DMS53 (cell line): ENCODE measurements at regions not wholly inside any gene's neighbourhood (a gene's known extent, or its start where the extent isn't known, plus 50 kb on each side); places are given as distances from the start of the nearest gene placed in this dataset.
A peak's percentile ranks its signal among the peaks of the same experiment; 100 is the strongest.
"Not testable (repeated sequence)": the region's sequence is repeated elsewhere in the genome, so short reads cannot be mapped to it uniquely, and the experiment has no call there.

Source experiments
- DNase-seq: peaks from one replicate; lab custom pipeline; 2025; lab: John Stamatoyannopoulos, UW

DNA sequence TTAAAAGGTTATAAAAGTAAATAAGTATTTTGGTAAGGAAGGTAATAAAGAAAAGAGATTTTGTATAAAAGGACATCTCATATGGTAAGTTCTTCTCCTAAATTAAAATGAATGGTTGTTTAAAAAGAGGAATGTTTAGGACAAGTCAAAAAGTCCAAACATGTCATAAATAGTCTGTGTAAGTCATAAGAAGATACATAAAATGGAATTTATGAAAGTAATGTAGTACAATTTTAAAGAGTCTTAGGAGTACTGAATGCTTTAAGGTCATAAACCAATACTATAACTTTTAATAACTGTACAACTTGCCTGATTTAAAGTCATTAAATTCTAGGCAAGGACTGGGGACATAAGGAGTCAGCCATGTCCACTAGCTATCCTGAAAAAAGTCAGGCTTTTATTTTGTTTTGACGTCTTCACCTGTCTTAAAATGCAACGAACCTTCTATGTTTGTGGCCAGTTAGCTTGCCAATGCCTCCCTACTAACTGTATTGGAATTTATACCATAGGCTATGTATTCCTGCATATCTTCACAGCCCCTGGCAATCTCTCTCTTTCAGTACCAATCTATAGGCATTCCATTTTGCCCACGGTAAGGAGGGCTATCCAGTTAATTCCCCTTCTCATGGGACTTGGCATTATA is 312.3 kb upstream of the LRRTM4 start:
- peak; percentile 41 for DNase-seq

DNA sequence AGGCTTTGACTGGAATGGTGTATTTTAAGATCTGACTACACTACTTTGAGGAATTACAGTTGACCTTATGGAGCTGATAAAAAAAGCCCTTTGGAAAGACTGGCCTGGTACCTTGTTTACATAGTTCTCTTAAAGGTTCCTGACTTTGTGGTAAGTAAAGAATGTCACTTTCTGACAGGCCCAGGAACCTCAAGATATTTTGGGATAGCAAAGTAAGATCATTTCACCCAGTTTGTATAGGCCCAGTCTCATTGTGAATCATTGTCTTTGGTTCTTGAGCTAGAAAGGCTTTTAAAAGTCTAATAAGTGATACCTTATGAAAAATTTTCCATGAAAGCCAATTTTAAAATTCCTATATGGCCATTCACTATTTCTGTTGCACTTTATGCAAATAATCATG is 316.3 kb upstream of the LRRTM4 start:
- DNase-seq: no peak

DNA sequence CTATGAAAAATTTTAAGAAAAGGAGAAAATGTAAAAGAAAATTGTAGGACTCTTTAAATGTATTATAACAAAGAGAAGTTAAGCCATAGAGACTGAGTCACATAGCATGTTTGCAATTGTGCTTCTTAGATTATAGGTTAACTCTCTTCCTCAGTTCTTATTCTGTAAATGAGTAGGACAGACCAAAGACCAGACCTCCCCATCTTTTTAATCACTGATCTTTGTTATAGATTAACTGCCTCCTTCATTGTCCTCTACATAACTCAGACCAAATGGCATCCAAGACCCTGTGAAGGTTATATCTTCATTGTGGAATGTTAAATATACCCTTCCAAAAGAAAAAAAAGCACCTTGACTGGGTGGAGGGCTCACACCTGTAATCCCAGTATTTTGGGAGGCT is 316.9 kb upstream of the LRRTM4 start:
- no peak for DNase-seq

DNA sequence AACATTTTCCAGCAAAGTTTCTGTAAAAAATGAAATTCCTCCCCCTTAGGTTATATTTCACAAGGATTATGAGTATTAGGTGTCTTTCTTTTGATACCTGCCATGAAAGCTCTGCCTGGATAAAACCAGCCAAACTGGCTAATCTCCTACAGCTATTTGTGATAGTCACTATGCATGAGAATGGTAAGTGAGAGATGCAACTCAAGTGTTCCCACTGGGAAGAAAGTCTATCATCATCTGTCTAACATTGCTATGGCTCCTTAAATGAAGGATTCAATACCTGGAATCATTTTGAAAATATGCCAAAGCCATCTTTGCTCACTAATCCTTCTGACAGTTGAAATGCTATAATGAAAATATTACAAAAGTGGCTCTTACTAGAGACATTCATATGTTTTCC is 339.9 kb upstream of the LRRTM4 start:
- peak; percentile 13 for DNase-seq

DNA sequence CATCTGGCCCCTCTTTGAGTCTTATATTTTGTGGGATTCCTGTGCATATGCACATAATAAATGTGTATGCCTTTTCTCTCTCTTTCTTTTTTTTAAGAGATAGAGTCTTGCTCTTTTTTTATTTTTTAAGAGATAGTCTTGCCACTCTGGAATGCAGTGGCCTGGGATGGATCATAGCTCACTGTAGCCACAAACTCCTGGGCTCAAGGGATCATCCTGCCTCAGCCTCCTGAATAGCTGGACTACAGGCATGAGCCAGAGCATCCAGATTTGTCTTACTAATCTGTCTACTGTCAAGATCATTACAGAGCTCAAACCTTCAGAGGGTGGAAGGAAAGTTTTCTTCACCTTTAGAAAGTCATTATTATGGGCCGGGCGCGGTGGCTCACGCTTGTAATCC is 342.2 kb upstream of the LRRTM4 start:
- DNase-seq: no peak

DNA sequence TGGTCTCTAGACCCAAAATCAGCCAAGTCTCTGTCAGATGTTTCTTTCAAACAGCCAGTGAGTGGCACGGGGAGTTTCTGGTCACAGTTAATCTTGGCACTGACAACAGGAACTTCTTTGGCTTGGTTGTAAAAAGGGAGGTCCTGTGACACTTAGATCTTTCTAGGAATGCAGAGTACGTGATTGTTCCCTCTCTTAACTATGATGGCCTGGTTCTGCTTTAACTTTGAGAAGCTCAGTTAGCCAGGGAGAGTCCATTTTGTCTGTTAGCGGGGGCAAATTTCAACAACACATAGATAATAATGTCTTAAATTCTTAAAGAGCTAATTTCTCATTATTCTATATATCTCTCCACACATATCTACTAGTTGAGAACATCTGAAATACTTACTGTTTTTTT is 344.5 kb upstream of the LRRTM4 start:
- no peak for DNase-seq

DNA sequence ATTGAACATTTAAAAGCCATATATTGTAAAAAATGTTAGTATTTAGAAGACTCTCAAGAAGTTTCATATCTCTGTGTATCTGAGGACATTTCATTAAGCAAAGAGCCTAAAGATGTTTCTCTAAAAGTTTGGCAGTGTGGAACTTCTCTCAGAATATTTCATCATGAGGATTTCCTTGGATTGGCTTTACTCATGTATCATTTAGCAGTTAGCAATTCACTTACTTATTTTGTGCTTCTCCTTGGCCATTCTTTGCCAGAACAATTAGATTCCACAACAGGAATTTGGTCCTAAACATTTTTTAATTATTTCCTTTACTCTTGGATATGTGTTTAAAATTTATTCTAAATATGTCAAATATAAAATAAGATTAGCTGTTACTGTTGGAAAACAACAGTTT is 345.0 kb upstream of the LRRTM4 start:
- no peak for DNase-seq

DNA sequence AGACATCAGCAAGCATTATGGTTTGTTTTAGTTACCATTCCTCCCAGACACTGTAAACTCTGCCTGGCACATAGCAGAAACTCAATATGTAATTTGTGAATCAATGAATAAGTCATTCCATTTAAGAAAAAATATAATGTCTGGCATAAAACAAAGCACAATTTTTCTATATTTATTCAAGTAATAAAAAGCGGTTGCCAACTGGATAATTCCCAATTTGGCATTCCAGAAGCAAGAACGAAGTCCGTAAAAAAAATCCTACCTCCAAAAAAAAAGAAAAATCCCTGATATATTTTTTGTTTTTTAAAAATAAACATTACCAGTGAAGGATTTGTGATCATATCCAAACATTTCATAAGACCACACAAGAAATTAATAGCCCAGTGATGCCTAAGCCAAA is 351.3 kb upstream of the LRRTM4 start:
- no peak for DNase-seq

DNA sequence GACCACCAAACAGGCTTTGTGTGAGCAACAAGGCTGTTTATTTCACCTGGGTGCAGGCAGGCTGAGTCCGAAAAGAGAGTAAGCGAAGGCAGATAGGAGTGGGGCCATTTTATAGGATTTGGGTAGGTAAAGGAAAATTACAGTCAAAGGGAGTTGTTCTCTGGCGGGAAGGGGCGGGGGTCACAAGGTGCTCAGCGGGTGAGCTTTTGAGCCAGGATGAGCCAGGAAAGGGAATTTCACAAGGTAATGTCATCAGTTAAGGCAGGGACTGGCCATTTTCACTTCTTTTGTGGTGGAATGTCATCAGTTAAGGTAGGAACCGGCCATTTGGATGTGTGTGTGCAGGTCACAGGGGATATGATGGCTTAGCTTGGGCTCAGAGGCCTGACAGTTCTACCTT is 378.0 kb upstream of the LRRTM4 start:
- DNase-seq: not testable (repeated sequence)

DNA sequence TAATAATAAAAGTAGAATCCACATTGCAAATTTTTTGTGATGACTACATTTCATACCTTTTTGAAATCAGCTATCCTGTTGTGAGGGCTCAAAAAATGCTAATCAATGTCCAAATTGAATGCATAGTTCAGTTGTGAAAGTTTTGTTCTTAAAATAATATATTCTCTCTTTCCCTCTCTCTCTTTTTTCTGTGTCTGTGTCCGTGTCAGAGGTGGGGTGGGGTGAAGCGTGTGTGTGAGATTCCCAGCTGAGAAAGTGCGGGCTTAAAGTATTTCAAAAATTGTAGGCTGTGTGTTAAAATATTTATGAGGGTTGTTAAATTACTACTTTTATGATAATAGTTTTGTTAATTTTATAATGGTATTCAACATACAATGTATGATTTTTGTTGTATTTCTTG is 388.0 kb upstream of the LRRTM4 start:
- no peak for DNase-seq

DNA sequence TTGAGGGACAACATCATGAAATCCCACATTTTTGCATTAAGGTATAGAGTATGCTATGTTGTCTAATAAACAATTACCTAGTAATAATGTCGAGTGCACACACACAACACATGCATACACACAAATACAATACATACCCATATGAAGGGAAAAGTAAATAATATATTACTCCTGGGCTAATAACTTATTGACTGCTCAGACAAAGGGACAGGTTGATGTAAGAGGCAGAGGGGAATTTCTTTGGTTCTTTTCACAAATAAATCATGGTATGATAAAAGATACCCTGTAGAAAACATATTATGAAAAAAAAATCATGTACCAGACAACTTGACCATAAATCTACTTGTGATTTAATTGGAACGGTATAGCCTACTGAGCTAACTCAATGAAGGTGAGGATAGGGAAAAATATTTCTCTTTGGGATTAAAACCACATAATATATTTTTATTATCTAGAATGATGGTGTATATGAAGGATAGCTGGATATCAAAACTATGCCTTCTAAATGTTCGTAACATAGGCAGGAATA is 398.7 kb upstream of the LRRTM4 start:
- no peak for DNase-seq

DNA sequence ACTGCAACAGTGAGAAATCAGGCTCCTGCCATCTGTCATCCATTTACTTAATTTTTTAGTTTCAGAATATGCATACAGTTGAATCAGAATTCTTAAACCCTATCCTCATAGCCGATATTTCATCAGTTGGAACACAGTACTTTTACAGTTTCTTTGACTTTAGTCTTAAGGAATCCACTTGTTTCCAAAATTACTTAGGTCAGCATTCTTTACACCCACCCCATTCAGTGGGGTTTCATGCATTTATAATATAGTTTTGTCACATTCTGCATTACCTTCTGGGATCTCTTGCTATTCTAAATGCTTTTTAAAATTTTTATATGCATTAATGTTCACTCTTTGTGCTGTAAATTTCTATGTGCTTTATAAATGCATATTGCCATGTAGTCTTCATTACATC is 400.4 kb upstream of the LRRTM4 start:
- no peak for DNase-seq

DNA sequence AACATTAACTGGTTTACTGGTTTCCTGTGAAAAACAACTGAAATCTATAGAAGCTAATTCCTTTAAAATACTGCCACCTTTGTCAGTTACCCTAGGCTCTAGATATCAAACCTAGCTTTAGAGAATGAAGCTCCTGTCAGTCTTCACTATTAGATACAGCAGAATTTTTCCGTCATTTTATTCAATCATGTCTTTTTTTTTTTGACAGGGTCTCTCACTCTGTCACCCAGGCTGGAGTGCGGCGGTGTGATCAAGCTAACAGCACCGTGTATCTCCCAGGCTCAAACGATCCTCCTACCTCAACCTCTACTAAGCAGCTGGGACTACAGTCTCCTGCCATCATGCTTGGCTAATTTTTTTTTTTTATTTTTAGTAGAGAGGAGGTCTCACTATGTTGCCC is 415.2 kb upstream of the LRRTM4 start:
- DNase-seq: no peak

DNA sequence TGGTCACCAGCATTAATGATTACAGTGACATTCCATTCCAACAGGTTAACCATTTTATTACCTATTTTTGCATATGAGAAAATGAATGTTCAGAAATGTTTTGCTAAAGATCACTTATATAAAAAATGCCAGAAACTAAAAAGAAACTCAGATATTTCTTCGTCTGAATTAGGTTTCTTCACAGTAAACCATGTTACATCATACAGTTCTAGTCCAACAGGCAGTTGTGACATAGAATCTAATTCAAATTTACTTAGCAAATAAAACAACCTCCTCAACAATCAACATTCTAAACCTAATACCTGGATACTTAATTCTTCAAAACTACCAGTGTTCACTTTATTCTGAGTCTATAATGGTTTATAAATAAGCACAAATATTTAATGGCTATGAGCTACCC is 416.3 kb upstream of the LRRTM4 start:
- DNase-seq: peak; percentile 9

DNA sequence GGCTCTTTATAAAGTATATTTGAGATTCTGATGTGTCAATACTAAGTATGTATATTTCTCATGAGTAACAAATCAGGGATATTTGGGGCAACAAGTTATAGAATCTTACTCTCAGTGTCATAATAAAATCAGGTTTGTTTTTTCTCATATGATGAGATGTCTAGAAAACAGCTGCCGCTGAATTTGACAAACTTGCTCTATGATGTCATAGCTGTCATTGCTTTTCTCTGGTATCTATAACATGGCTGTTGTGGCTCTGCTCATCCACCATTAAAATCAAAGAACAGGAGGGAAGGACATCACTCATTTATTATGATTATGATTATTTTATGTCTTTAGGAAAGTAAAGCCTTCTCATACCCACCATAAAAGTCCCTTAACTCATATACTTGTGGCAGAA is 417.2 kb upstream of the LRRTM4 start:
- DNase-seq: no peak

DNA sequence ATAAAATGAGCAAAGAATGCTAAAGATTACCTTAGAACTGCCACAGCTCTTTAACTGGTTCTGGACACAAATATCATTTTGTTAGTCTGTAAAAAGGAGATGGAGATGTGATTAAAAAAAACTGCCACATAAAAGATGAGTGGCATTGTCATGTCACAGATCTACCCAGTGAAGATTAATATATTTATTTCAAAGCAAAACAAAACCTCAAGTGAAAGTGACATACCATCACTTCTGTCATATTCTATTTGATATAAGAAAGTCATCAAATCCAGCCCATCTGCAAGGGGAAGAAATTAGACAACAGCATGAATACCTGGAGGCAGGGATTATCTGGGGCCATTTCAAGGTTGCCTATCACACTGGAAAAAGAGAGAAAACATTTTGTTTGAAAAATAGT is 417.6 kb upstream of the LRRTM4 start:
- DNase-seq: no peak

DNA sequence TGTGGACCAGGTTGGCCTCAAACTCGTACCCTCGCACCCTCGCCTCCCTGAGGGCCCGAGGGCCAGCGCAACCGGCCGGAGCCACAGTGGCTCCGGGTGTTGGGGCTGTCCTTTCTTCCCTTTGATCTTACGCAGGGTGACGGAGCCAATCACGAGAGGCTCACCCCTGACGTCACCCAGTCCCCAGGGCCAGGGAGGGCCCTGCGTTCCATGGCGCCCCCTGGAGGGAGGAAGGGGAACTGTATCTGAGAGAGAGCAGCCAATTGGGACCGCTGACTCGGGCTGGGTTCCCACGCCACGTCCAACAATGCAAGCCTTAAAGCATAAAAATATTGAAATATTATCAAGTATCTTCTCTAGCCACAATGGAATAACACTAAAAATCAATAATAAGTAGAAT is 432.8 kb upstream of the LRRTM4 start:
- no peak for DNase-seq

DNA sequence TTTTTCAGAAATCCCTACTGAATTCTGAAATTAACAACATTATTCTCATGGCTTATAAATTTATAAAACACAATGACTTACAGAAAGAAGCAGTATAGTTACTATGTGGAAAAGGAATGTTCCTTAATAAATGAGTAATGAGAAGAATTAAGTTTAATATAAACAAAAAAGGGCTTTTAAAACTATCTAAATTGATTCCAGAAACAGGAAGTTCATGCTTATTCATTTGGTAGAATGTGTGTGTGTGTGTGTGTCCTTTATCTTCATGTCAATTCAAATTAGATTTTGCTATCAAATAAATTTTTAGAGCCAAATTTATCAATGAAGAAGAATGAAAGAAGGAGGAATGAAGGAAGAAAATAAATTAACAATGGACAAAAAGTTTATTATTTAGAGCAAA is 440.8 kb upstream of the LRRTM4 start:
- no peak for DNase-seq

DNA sequence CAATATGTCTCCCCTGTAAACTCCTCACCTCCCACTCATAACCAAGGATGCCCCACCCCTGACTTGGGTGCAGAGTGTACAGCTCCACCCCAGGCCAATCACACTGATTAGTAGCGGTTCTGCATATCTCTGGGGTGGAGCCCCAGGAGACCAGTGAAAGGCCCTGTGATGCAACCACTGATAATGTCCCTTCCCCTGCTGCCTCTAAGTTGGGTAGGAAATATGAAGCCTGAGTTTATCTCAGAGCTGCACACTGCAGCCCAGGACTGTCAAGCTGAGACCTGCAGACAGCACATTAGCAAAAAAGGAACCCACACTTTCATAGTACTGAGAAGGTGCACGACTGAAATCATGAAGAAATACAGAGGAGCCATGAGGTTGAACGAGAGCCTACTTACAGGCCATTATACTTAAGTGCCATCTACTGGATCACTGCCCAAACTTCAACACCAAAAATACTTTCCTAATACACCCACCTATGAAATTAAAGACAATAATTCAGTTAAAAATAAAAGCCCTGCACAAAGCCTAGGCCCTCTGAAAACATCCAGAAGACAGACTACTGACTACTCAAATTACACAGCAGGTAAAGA is 455.4 kb upstream of the LRRTM4 start:
- peak; percentile 11 for DNase-seq

DNA sequence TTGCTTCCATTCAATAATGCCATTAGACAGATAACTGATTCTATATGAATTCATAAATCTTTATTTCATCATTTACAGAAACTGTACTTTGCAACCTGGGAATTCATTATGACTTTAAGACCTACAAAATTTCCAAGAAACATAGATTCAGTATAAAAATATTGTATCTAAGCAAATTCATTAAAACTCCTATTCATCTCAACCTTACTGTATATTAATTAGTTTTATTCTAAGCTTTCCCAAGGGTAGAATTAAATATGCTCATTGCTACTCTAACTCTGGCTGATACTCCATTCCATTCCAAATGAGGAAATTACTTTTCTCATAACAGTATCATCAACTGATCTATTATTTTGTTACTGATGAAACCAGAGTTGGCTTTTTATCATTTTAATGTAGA is 473.0 kb upstream of the LRRTM4 start:
- no peak for DNase-seq

DNA sequence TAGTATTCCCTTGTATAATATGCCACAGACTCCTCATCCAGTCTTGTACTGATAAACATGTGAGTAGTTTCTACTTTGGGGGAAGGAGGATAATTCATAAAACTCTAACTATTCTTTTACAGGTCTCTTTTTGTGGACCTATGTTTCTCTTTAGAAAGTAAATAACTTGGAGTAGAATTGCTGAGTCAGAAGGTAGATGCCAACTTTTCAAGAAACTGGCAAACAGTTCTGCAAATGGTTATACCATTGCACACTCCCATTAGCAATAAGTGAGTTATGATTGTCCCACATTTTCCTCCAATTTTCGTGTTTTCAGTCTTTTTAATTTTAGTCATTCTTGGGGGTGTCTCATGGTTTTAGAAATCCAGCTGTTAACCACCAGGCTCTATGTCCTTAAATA is 477.2 kb upstream of the LRRTM4 start:
- no peak for DNase-seq

DNA sequence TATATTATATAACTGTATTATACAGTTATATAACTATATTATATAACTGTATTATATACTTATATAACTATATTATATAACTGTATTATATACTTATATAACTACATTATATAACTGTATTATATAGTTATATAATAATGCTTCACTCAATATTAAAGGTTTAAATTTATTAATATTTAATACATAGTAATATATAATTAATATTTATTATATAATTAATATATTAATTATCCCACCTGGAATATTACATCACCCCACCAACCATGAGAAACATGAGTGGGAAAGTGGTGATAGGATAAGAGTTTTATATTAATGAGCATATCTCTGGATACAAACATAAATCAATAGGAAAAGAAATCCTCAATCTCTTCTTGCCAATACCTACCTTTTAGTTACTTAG is 487.1 kb upstream of the LRRTM4 start:
- no peak for DNase-seq

DNA sequence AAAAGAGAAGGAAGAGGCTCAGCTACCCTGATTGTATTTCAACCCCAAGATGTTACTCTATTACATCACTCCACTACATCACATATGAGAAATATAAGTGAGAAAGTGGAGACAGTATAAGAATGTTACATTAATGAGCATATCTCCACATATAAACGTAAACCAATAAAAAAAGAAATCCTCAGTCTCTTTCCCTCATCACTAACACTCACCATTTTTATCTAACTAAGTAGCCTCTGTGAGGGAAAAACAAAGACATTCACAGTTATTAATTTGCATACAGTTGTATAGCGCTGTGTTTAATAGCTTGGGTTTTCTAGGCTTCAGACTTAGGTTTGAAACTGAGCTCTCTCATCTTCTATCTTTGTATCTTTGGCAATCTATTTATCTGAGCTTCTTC is 489.1 kb upstream of the LRRTM4 start:
- no peak for DNase-seq

DNA sequence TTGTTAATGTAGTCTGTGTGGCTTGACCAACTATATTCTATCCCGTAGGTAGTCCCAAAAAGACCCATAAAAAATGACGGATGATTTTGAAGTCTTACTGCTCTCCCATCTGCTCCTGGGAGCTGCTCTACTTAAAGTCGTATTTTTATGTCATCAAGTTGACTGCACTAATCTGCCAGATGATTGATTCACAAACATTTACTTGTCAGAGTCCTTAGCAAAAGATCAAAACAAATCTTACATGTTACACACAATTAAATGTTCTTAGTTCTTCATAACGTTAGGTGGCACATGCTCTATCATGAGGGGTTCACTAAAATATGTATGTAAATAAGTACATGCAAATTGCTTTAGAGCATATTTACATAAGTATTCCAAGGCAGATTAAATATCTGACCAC is 498.3 kb upstream of the LRRTM4 start:
- no peak for DNase-seq
